Left ventricle myocardium superior (tissue), 1 donor: ENCODE measurements at regions not wholly inside any gene's neighbourhood (a gene's known extent, or its start where the extent isn't known, plus 50 kb on each side); places are given as distances from the start of the nearest gene placed in this dataset.
"Not testable (repeated sequence)": the region's sequence is repeated elsewhere in the genome, so short reads cannot be mapped to it uniquely, and the experiment has no call there.

Source experiments
- ATAC-seq: fragments of 200-7000 bp; cut with Tn5 transposase; one replicate; pipeline ENCODE4 v1.9.1; 2020; ENCODE audit warnings: mild to moderate bottlenecking, moderate library complexity
- DNase-seq: peaks from one replicate; pipeline ENCODE4 v3.0.0-alpha.2; 2020
- intact Hi-C: fragments of 100-400 bp; cut with micrococcal nuclease; formaldehyde crosslinking; loops from one replicate; pipeline ENCODE4 v1.11.0; 2022
- donor health status: DM: no; HTN: yes; CAD: no; lungs with severe emphysema.

DNA sequence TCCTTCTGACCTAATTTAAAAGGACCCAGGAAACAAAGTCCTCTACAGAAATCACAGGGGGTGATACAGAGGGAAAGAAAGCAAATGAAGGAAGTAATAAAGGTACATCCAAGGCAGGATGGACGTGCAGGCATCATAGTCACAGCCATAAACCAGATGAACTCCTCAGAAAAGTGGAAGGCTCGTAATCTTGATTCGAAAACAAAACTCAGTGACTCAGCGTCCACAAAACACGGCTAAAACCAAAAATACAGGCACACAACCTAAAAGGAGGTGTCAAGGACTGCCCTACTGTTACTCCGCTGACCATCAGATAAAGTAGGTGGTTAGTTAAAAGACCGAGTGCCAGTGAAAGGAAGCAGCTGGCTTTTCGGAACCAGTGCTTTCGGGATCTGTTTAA, 81.5 kb downstream of the TRIM69 start:
- DNase-seq, ATAC-seq, intact Hi-C loops: not testable (repeated sequence)

GRCh38 chr15:44819331-44819987, 83.1 kb downstream of the TRIM69 start:
- ATAC-seq: peak; percentile 93

DNA sequence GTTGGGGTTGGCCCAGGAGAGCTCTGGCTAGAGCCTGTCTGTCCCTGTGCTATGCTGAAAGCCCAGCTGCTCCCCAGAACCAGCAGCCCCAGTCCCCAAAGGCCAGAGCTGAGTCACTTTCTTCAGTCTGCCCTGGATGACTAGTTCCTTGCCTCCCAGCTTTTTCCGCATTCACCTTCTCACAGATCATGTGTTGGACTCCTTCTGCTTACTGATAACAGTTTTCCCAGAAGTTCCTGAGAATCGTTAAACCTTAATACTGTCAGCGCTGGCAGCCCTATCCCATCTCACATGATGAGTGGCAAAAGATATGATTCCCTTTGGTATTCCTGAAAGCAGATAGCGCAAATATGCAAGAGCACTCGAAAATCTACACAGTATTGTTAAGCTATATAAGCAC, 84.2 kb downstream of the TRIM69 start:
- intact Hi-C loops, DNase-seq: not testable (repeated sequence)
- ATAC-seq: peak; percentile 62

More at GRCh38 chr15:44819331-44819987, 83.1 kb downstream of the TRIM69 start:
- intact Hi-C loops: not testable (repeated sequence)
- peak; percentile 80 for DNase-seq

- intact Hi-C loops, ATAC-seq, DNase-seq: not testable (repeated sequence)
These were observed 84.6 kb downstream of the TRIM69 start for GRCh38 chr15:44820967-44821366.

GRCh38 chr15:44824277-44825145, 88.2 kb downstream of the TRIM69 start:
- intact Hi-C loops, ATAC-seq, DNase-seq: not testable (repeated sequence)

- ATAC-seq, intact Hi-C loops, DNase-seq: not testable (repeated sequence)
These were observed 90.3 kb downstream of the TRIM69 start for GRCh38 chr15:44826583-44826982.

DNA sequence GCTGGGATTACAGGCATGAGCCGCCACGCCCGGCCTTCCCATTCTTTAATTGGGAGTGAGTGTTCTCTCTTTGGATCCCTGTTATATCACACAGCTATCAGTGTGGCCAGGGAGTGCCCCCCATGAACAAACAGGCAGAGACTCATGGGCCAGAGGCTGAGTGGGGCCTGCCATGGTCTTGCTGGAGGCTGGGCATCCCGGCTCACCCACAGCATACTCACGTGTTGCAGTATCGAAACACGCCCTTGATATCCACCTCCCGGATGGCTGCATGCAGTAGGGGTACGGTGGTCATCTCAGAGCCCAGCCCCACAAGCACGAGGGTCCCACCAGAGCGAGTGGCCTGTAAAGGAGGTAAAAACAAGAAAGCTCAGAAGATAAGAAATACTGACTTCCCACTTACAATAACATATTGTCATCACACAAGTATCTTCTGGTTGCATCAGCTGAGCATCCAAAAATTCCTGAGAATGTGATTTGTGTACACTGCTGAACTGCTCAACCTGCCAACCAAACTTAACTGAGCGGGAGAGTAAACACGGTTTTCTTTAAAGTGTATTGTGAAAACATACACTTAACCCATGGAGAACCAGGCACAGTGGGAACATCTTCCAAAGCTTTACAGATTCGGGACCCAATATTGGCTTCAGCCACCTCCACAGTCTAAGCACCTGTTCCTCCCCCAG, 92.0 kb downstream of the TRIM69 start:
- ATAC-seq, intact Hi-C loops, DNase-seq: not testable (repeated sequence)

DNA sequence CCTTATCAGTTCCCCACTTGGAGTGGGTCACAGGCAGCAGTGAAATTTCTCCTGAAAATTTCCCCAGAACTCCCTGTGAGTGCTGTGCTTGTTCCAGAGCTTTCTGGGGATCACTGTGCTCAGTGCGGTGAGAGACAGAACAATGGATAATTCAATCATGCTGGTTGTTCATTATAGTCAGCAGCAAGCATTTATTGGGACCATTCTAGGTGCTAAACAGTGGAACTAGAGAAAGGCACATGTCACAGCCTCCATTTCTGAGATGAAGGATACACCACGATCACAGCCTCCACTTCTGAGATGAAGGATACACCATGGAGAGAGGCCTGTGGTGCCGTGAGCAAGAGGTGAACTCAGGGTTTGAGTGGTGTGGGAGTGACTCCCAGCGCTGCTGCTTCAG, 92.8 kb downstream of the TRIM69 start:
- ATAC-seq, intact Hi-C loops, DNase-seq: not testable (repeated sequence)

- DNase-seq, ATAC-seq, intact Hi-C loops: not testable (repeated sequence)
These were observed 94.5 kb downstream of the TRIM69 start for GRCh38 chr15:44830692-44831408.

DNA sequence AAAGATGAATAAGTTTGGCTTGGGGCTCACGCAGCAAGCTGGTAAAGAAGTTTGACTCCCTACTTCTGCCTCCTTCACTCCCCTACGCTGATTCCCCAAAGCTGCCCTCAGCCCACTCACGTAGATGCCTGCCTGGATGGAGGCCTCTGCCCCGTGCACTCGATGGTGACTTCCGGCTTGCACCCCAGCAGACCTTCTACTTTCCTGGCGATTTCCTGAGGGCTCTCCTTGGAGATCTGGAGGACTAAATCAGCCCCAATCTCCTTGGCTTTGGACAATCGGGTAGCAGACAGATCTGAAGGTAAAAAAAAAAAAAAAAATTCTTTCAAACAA, 95.0 kb downstream of the TRIM69 start:
- intact Hi-C loops, ATAC-seq, DNase-seq: not testable (repeated sequence)

DNA sequence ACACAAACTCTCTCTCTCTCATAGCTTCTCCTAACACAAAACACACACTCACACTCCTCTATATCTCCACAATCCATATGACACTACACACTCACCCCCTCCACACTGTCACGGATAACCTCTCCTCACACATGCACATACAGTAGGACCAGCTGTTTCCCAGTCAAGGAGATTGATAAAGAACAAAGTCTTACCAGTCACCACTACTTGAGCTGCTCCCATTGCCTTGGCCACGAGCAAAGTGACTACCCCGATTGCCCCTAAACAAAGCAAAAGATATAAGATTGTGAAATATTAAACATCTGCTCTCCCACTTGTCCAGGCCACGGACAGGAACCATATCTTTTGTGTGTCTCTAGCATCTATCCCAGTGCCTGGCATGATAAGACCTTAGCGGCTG, 95.8 kb downstream of the TRIM69 start:
- DNase-seq, ATAC-seq, intact Hi-C loops: not testable (repeated sequence)

- DNase-seq, ATAC-seq, intact Hi-C loops: not testable (repeated sequence)
These were observed 96.8 kb downstream of the TRIM69 start for GRCh38 chr15:44833081-44833480.

GRCh38 chr15:44833761-44834160, 97.4 kb downstream of the TRIM69 start:
- ATAC-seq, intact Hi-C loops, DNase-seq: not testable (repeated sequence)

- DNase-seq, intact Hi-C loops, ATAC-seq: not testable (repeated sequence)
These were observed 98.8 kb downstream of the TRIM69 start for GRCh38 chr15:44835082-44835481.

- ATAC-seq (no peak), DNase-seq (no peak)
- intact Hi-C loops: no loop called here
These were observed 99.8 kb downstream of the TRIM69 start for GRCh38 chr15:44836094-44836493.

DNA sequence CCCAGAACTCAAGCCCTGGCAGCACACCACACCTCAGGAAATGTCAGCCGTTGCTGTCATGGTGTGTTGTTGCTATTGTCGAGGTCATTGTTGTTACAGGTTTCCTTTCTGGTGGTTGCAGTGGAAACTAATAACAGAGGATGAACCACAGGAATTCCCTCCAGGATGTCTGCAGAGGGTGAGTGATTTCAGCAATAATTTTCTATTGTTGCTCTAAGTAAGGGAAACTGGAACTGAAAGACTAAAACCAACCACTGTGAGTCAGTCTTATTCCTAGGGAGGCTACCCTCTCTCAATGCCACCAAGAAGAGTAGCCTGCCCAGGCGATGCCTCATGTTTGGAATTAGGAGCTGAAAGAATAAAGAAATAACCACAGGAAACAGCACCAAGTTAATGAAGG, 102.6 kb downstream of the TRIM69 start:
- intact Hi-C loops, ATAC-seq: not testable (repeated sequence)

DNA sequence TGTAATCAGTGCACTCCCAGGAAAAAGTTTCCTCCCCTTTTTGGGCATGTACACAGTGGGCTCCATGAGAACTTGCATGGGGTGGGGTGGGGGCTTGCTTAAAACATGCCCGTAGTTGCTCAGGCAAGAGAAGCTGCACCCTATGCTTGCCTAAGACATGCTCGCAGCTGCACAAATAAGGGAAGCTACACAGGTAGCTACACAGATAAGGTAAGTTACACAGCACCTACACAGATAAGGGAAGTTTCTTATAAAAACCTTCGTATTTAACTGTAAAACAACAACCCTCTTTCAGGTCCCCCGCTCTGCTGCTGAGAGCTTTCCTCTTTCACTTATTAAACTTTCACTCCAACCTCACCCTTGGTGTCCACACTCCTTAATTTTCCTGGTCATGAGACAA, 105.4 kb downstream of the TRIM69 start:
- DNase-seq, intact Hi-C loops, ATAC-seq: not testable (repeated sequence)

More for the DNA sequence above, 102.6 kb downstream of the TRIM69 start:
- DNase-seq: not testable (repeated sequence)

GRCh38 chr15:44842883-44843282, 106.6 kb downstream of the TRIM69 start:
- intact Hi-C loops, ATAC-seq, DNase-seq: not testable (repeated sequence)

DNA sequence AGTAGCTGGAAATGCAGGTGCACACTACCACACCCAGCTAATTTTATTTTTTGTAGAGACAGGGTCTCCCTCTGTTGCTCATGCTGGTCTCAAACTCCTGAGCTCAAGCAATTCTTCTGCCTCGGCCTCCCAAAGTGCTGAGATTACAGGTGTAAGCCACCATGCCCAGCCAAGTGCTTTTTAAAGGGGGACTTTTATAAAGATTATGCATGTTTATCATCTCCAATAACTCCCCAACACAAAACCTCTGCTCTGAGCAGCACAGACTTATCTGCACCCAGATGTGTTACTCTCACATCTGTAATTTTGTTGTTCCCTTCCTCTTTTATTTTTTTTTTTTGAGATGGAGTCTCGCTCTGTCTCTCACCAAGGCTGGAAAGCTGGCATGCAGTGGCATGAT, 108.6 kb downstream of the TRIM69 start:
- intact Hi-C loops, ATAC-seq, DNase-seq: not testable (repeated sequence)
